ENCODE measurements at regions not wholly inside any gene's neighbourhood (a gene's known extent, or its start where the extent isn't known, plus 50 kb on each side); places are given as distances from the start of the nearest gene placed in this dataset.

- DNase-seq (ENCODE audit: low read depth) = no peak
- no peak for TF ChIP-seq CTCF (IDR thresholded peaks at IDR 0.05; ENCODE audit: insufficient read depth, low read depth, low read length, missing control alignments)
- H3K4me3 ChIP-seq (ENCODE audit: low read length) = no peak overlapping the region
These were observed 51.2 kb upstream of the GLI2 start for GRCh38 chr2:120684289-120685065.

DNA sequence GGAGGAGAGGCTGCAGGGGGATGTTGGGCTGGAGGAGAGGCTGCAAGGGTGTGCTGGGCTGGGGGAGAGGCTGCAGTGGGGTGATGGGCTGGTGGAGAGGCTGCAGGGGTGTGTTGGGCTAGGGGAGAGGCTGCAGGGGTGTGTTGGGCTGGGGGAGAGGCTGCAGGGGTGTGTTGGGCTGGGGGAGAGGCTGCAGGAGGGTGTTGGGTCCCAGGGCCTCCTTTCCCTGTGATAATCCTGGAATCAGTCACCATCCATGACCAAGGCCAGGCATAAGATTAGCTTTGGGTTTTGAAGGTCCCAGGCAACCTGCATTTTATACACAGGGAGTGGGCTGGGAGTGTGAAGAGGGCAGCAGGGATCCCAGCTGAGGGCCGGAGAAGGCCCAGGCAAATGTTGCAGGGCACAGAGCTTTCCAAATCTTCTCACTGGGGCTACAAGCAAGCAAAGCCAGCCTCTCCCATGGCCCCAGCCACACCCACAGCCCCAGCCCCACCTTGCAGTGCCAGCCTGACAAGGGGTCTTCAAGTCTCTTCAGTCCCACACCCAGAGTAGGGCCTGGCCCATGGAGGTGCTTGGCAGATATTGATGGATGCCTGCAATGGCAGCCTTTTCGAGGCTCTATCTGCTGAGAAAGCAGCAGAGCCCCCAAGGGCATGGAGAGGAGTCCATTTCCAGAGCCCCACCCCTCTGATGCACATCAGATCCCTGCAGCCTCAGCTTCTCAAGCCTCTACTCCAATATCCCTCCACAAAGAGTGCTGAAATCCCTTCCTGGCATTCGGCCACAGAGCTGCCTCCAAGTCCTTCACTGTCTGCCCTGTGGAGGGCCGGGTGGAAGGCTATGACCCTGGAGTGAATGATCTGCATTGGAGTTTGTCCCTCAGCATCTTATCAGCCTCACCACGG is 50.3 kb upstream of the GLI2 start:
- no peak overlapping the region for H3K4me3 ChIP-seq (ENCODE audit: low read length)
- TF ChIP-seq CTCF (IDR thresholded peaks at IDR 0.05; ENCODE audit: insufficient read depth, low read depth, low read length, missing control alignments) = no peak
- no peak for DNase-seq (ENCODE audit: low read depth)
